Fibroblast of upper back skin (primary cell): ENCODE measurements at regions not wholly inside any gene's neighbourhood (a gene's known extent, or its start where the extent isn't known, plus 50 kb on each side); places are given as distances from the start of the nearest gene placed in this dataset.

Experiments
- DNase-seq: peaks from one replicate; pipeline ENCODE4 v3.0.0-alpha.2; 2013

- DNase-seq = peak; percentile 25
Observed at GRCh38 chr2:18820966-18821365, 231.6 kb upstream of the NT5C1B start.

- no peak for DNase-seq
Observed at GRCh38 chr2:18819566-18819965, 230.2 kb upstream of the NT5C1B start.

GRCh38 chr2:18814387-18814786 is 225.0 kb upstream of the NT5C1B start:
- DNase-seq = peak; percentile 86

GRCh38 chr2:18804536-18804935 is 215.2 kb upstream of the NT5C1B start:
- no peak for DNase-seq

GRCh38 chr2:18803141-18803939 is 214.0 kb upstream of the NT5C1B start:
- DNase-seq = no peak

- DNase-seq = no peak
Observed at GRCh38 chr2:18800240-18800971, 211.0 kb upstream of the NT5C1B start.

- peak; percentile 32 for DNase-seq
Observed at GRCh38 chr2:18799397-18799796, 210.0 kb upstream of the NT5C1B start.

- DNase-seq = no peak
Observed at GRCh38 chr2:18797133-18797845, 207.9 kb upstream of the NT5C1B start.

GRCh38 chr2:18795906-18796305 is 206.5 kb upstream of the NT5C1B start:
- DNase-seq = peak; percentile 69

- DNase-seq = no peak
Observed at GRCh38 chr2:18792684-18793083, 203.3 kb upstream of the NT5C1B start.

GRCh38 chr2:18792226-18792629 is 202.9 kb upstream of the NT5C1B start:
- peak; percentile 45 for DNase-seq

- DNase-seq = no peak
Observed at GRCh38 chr2:18791172-18791797, 201.9 kb upstream of the NT5C1B start.

GRCh38 chr2:18790509-18791171 is 201.3 kb upstream of the NT5C1B start:
- DNase-seq = no peak

GRCh38 chr2:18788592-18788991 is 199.2 kb upstream of the NT5C1B start:
- DNase-seq = peak; percentile 91

GRCh38 chr2:18787726-18788125 is 198.4 kb upstream of the NT5C1B start:
- DNase-seq = no peak

GRCh38 chr2:18784245-18784644 is 194.9 kb upstream of the NT5C1B start:
- DNase-seq = no peak

- DNase-seq = no peak
Observed at GRCh38 chr2:18781541-18782280, 192.3 kb upstream of the NT5C1B start.

GRCh38 chr2:18777250-18777812 is 188.0 kb upstream of the NT5C1B start:
- DNase-seq = no peak

GRCh38 chr2:18771212-18771611 is 181.8 kb upstream of the NT5C1B start:
- no peak for DNase-seq

- DNase-seq = no peak
Observed at GRCh38 chr2:18763338-18763737, 174.0 kb upstream of the NT5C1B start.

GRCh38 chr2:18762667-18763066 is 173.3 kb upstream of the NT5C1B start:
- no peak for DNase-seq

GRCh38 chr2:18754286-18754685 is 164.9 kb upstream of the NT5C1B start:
- no peak for DNase-seq
